ENCODE measurements at regions not wholly inside any gene's neighbourhood (a gene's known extent, or its start where the extent isn't known, plus 50 kb on each side); places are given as distances from the start of the nearest gene placed in this dataset.
"Not testable (repeated sequence)": the region's sequence is repeated elsewhere in the genome, so short reads cannot be mapped to it uniquely, and the experiment has no call there.

DNA sequence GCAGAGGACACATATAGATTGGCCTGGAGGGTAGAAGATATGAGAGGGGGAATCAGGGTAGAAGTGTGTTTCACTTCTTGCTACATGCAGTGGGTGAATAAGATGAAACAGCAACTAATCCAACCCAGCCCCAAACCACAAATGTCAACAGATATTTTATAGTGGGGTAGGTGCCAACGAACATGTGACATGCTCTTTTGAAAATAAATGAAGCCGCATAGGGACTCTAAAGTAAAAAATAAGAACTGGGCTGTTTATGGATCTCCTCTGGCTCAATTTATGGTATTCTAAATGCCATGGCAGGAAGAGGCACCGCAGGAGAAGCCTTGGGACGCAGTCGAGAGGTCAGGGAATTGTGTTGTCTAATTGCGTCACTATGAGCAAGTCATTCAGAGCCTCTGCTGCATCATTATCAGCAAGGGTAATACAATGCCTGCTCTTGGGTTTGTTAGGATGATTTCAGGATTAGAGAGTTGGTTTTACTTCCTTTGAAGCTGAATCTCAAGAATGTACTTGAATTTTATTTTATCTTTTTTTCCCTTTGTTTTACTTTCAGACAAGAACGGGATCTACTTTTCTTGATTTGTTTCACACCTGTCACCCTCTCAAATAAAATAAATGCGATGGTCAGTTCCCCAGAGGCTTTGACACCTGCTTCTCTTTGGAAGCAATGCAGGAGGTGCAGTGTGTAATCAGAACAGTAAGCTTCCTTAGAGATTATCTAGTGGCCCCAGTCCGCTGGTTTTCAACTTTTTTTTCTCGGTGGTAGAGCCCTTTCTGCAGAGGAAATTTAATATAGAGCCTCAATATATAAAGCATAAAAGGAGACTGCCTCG is 375.6 kb upstream of the CLINT1 start:
- no peak for DNase-seq

DNA sequence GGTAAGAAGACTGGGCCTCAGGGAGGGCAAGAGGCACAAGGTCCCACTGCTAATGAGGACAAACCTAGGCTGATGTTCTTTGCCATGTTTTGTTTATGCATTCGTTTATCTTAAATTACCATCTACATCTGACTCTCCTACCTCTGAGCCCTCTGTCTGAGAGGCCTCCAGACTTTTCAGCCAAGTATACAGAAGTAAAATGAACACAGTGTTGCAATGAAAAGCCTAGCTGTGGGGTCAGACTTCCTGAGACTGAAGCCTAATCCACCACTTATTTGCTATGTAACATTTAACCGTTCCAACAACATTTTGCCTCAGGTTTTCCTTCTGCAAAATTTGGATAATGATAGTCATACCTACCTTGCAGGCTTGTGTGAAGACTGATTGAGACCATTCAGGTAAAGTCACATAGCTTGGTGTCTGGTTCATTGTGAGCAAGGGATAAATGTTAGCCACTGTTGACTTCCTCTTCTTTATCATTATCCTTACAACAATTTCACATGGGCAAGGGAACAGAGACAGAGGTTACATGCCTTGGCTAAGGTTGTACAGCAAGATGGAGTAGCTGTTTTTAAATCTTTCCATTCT is 374.9 kb upstream of the CLINT1 start:
- no peak for DNase-seq

DNA sequence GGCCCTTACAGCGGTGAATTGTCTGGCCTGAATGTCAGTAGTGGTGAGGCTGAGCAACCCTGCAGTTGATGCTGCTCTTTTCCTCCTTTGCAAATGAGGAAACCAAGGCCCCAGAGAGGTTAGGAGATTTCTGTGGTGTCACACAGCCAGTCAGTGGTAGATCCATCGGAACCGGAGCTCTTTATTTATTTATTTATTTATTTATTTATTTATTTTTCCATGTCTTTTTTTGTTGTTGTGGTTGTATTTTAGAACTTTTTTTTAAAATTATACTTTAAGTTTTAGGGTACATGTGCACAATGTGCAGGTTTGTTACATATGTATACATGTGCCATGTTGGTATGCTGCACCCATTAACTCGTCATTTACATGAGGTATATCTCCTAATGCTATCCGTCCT is 368.4 kb upstream of the CLINT1 start:
- DNase-seq = not testable (repeated sequence)

DNA sequence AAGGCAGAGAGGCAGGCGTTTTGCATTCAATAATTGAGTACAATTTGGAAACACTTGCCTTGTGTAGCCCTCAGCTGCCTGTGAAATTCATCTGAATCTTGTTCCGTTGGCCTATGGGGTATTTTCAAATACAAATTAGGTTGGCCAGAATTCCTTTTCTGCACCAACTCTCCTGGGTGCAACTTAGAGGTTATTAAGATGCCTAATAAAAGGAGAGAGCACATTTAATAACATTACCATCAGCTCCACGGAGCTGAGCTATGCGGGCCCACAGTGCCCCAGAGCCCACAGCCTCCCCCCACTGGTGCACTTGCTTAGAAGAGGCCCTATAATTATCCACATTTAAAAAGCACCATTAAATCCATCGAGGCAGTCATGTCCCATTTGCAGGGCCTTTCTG is 367.6 kb upstream of the CLINT1 start:
- DNase-seq = no peak

DNA sequence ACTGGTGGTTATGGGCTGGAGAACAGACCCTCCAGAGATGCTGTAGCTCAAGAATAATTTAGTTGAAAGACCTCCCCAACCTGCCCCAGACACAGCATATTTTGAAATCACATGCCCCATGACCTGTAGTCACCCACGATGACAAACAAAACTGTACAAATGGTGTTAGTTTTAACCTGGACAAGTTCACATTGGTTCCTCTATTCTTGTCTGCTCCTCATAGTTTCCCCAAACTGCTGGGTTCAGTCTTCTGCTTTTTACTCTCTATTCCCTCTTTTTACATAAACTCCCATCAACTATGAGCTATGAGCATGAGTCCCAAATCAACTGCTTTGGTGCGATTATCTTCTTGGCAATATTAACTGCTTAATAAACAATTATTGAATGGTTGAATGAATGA is 365.3 kb upstream of the CLINT1 start:
- no peak for DNase-seq

DNA sequence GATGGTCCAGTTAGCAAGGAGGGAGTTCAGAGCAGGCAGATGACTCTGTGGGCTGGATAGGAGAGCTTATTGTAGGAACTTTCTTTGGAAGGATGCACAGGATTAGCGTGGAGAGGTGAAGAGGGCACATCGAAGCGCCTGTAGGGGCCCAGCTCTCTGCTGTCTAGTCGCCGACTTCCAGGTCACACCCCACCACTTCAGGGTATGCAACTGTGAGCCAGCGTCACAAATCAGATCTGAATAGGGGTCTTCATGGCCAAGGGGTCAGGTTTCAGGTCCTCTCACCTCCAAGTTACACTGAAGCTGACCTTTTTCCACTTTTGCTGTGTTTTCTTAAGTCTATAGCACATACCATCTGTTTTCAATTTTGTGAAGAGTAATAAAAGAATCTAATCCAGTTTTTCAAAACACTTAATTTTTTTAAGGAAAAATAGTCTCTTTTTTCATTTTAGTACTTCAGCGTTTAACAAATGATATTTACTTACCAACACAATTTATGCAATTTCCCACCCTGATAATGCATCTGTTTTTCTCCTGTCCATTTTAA is 364.2 kb upstream of the CLINT1 start:
- DNase-seq = no peak

DNA sequence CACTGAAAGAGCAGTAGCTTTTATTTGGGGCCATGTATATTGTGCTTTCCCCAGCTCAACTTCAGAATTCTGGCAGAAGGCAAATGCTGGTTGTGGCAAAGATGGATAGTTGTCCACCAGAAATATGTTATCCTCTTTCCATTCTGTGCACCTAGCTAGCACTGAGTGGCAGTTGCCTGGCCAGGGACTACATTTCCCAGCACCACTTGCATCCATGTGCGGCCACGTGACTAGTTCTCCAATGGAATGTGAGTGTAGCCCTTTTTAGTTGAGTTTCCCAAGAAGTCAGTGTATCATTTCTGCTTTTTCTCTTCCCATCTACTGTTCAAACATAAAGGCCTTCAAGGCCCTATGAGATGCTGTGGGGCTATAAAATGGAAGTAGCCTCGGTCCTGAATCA is 354.0 kb upstream of the CLINT1 start:
- no peak for DNase-seq

DNA sequence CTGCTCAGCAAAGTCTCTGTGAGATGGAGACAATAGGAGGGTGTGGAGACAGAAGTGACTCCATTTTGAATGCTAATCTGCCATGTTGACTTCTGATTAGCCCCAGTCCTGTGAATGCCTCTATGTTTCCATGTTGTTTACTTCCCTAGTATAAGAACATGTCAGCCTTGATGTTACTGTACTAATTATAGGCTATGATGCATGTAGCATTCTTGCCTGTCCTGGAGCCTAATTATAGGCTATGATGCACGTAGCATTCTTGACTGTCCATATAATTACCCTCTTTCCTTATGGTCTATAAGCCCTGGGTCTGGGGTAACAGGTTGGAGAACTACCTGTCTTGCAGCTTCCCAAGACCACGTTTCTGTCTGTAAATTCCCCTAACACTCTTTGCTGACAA is 353.3 kb upstream of the CLINT1 start:
- DNase-seq = no peak

DNA sequence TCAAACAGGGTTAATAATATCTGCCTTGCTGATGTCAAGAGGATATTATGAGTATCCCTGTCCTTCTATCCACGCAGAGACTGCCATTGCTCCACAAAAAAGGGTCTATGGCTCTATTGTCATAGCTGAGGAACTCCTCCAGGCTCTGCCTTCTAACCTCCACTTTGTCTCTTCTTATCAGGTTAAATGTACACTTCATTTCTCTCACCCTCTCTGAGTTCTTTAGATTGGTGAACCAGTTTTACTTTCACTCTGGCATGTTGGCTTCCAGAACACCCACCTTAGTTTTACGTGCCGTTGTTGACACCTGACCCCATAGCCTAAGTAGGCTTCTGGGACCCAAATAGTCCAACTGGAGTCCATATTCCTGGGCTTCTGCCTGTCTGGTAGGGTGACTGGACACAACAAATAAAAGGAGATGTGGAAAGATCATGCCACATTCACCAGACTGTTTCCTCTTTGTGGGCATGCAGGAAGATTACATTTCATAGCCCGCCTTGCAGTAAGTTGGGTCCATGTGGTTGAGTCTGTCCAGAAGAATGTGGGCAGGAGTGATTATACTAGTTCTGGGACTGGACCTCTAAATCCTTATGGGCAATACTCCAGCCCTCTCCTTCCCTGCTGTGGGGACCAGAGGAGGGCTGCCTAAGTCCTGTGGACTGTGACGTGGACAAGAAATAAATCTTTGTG is 350.4 kb upstream of the CLINT1 start:
- no peak for DNase-seq

DNA sequence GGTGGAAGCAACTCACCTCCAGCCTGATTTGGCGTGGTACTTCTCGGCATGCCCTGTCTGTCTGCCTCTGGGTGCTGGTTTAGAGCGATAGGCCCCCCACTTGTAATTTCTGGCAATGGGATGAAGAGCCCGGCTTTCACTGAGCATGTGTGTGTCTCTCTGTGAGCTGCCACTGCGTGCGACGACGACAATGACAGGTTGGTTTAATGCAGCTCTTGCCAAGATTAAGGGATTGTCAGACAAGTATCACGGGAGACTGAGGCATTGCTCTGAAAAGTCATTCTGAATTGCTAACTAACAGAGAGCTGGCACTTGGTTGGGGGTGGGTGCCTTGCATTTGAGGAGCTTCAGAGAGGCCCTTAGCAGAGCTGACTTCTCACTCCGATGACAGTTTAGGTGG is 348.8 kb upstream of the CLINT1 start:
- no peak for DNase-seq

DNA sequence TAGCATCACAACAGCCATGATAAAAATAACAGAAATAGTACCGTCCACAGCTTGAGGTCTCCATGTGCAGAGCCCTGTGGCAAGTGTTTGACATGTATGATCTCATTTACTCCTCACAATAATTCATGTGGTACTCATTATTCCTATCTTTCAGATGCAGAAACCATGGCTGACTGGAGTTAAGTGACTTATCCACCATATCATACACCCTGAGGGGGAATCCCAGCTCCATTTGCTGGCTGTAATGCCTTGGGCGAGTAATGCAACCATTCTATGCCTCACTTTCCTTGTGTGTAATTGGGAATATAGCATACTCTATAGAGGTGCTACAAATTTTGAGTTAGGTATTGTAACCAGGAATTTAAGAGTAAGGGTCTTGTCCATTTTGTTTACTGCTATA is 347.0 kb upstream of the CLINT1 start:
- no peak for DNase-seq

DNA sequence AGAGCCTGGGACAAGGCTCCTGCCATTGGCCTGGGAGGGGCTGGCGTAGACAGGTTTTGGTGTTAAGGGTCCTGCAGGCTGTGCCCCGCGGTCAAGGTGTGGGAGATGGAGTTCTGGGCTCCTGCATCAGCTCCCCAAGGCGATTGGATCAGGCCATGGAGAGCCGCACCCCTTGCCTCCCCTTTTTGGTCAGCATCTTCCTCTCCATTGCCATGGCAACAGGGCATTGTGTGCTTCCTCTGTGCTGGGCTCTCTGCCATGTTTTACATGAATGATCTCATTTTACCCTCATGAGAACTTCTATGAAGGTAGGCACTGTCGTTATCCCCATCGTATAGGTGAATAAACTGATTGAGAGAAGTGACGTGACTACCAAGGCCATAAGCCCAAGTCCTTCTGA is 344.3 kb upstream of the CLINT1 start:
- DNase-seq = peak; percentile 4 to 23

DNA sequence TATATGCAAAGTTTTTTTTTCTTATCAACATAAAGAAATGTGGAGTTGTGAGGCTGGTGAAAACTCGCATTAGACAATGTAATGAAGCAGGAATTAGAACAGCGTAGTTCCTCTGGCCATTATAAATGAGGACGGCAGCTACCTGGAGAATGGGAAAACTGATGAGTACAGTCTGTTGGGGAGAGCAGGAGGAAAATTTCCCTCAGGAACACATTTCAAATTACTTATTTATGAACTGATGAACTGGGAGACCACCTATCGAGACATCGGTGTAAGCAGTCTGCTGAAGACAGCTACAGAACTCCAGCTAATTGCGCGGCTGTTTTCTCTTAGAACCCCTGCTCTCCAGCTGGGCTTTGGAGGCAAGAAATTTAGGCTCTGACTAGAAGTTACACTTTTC is 343.9 kb upstream of the CLINT1 start:
- no peak for DNase-seq

DNA sequence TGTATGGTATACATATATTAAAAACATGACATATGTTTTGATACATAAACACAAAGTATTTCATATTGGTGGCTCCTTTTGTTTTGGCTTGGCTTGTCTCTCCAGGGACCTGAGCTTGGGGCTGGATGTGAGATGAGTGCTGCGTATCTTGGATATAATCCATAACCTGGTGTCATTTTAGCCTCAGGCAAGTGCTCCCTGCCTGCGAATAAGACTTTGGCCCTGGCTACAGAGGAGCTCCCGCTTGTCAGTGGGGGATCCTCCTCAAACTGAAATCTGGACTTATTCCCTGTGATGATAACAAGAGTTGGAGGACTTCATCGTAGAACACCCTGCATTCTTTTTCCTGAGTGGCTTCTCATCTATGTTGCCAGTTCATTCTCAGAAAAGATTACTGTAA is 341.7 kb upstream of the CLINT1 start:
- DNase-seq = peak; percentile 14 to 19

DNA sequence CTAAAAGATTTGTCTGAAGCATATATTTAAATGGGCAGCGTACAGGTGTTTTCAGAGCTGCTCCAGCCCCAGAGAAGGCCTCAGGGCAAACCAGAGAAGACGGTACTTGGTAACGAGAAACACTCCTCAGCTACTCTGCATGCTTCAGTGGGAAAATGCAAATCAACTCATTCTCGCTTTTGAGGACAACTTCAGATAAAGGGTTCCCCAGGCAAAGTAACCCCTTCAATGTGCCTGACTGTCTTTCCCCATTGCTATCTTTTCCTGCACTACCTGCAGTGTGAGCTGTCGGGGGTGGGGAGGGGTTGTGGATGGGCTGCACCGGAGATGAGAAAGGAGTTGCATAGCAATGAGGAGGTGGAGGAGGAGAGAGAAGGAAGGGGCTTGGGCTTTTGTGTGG is 339.7 kb upstream of the CLINT1 start:
- no peak for DNase-seq

DNA sequence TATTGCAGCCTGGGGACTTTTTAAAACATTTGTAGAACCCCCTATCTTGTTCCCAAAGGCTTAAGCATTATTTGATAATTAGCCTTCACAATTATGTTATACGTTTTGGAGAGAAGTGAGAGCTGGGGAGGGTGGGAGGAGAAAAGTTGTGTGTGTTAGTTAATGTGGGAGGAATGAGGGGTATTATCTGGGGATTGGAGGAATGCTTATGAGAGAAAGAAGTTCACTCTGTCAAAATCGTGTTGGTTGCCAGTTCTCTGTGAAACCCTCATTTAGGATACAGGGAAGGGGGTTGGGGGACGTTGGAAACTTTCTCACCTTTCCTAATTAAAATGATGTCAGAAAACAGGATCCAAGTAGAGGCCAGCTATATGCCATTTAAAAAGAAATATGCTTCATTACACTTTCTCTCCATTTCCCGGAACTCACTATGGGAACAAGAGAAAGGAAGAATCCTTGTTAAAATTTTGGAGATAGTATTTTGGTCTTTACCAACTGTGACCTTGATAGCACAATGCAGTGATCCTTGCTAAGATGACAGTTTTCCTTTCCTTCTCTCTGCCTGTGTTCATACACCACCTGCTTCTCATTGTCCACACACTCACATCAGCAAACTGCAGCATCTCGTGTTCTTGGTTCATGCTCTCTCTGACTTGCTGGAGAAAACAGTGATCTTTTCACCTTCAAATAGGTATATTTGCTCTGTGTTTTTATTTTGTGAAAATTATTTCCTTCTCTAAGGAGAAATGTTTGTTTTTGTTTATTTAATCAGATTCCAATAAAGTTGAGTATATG is 336.7 kb upstream of the CLINT1 start:
- DNase-seq = no peak

DNA sequence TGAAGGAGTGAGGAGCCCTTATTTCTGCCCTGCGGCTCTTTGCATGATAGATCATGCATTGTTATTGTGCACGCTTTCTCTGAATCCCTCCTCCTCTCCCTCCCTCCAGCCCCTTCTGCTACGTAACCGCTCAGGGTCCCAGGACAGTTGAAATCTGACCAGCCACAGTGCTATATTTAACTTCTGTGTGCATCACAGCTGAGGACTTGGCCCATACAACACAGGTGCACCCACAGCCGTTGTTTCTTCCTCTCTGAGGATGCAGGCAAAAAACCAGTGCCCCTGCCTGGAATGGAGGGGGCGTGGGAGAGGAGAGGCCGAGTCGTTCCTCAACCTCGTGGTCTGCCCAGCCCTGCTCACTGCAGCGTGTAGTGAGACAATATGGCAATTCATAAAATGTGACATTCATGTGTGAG is 335.6 kb upstream of the CLINT1 start:
- DNase-seq = no peak

DNA sequence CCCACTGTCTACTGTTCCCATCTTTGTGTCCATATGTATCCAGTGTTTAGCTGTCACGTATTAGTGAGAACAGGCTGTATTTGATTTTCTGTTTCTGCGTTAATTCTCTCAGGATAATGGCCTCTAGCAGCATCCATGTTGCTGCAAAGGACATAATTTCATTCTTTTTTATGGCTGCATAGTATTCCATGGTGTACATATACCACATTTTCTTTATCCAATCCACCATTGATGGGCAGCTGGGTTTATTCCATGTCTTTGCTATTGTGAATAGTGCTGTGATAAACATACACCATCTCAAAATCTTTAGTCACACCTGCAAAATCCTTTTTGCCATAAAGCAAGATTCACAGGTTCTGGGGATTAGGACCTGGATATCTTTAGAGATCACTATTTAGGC is 334.4 kb upstream of the CLINT1 start:
- not testable (repeated sequence) for DNase-seq

DNA sequence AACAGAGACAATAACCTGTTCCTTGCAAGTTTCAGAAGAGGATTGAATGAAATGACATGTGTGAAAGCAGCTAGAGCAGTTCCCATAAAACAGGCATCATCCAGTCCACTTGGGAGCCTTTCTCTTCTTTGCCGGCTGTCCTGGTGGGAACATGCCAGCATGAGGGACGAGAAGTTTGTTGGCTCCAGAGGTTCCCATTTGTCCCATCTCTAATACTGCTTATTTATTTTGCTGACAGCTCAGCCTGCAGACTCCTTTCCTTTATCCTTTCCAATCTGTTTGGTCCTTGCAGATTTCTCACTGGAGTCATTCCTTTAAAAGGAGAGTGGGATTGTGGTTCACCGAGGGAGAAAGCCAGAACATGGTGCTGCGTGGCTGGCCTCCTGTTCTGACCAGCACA is 321.5 kb upstream of the CLINT1 start:
- no peak for DNase-seq

DNA sequence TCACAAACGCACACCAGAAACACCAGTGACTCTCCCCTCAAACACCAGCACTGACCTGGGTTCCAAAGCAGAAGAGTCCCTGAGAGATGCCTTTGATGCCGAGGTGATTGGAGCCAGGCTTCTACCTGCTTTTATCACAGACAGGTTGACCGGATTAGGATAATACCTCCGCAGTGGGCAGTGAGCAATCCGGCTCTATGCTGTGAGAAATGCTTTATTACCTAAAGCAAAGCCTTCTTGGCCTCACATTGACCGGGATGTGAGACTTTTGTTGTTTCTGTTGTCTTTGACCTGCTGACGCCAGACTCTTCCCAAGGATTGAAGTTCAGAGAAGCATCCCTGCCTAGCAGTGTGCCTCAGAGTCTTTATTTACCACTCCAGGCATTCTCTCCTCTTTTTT is 320.3 kb upstream of the CLINT1 start:
- DNase-seq = no peak

DNA sequence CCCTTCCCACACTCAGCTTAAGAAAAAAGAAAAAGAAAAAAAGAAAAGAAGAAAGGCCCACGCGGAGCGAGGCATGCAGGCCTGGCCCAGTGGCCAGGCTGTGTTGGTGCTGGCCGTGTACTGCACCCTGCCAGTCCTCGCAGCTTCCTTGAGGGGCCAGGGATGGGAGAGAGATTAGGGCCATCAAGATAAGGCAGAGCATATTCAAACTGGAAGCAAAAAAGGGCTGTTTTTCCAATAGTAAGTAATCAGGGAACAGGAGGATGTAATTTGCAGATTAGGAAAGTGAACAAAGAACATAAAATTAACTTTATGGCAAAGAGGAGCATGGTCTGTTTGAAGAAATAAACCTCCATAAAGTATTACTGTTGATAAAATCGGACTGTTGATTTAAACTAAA is 319.6 kb upstream of the CLINT1 start:
- DNase-seq = no peak

DNA sequence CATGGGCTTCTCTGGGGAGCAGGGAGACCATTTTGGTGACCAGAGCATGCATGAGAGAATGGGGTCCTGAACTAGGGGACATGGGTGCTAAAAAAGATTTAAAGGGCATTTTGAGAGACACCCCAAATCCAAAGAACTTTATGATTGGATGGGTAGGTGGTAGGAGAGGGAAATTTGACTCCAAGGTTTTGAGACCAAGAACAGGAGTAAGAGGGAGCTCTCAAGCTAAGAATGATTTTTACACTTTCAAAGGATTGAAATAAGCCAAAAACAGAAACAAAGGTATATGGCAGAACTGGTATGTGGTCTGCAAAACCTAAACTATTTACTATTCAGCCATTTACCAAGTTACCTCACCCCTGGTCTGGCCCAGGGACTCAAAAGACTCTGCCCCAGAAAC is 318.2 kb upstream of the CLINT1 start:
- no peak for DNase-seq

DNA sequence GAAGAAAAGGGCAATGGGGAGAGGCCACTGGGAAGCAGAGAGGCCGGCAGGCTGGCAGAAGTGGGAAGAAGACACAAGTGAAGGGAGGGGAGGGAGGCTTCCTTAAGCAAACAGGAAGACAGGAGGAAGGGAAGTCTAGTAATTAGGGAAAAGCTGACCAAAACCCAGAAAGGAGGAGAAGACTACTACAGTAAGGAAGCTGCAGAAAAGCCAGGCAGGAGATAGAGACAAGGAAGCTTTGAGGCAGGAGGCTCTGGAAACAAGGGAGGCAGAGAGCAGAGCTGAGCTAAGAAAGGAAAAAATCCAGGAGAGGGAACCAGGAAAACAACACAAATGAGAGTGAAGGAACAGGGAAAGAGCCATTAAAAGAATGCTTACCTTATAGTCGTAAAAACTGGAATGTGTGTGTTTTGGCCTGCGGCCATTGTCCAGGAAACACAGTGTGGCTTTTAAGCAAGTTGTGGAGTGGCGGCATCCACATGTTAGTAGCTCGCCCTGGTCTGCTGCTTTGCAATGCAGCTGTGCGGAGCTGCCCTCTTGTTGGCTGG is 317.1 kb upstream of the CLINT1 start:
- no peak for DNase-seq

Measured in NCI-H2081 (cell line).